GM23338 (cell line): ENCODE measurements at regions not wholly inside any gene's neighbourhood (a gene's known extent, or its start where the extent isn't known, plus 50 kb on each side); places are given as distances from the start of the nearest gene placed in this dataset.

Experiments used
- CREB1 ChIP-seq: fragments of 250-450 bp; sonication (Bioruptor Pico); IDR thresholded peaks from 2 replicates; pipeline ENCODE4 v1.5.0; 2020; ENCODE audit warnings: low read depth, mild to moderate bottlenecking, moderate library complexity
- EZH2 ChIP-seq: fragments of 200-600 bp; sonication (generic); IDR thresholded peaks from one replicate; pipeline ENCODE4 v1.8.0; 2017; ENCODE audit warnings: antibody characterized with exemption, mild to moderate bottlenecking, low read depth; ENCODE audit not compliant: unreplicated experiment
- JUNB ChIP-seq: IDR thresholded peaks from one replicate; pipeline ENCODE4 v1.6.1; 2016; ENCODE audit warnings: antibody characterized with exemption; ENCODE audit not compliant: unreplicated experiment
- NANOG ChIP-seq: IDR thresholded peaks from 2 replicates; pipeline ENCODE4 v1.6.1; 2016; ENCODE audit warnings: antibody characterized with exemption, borderline replicate concordance
- POLR2AphosphoS5 ChIP-seq: IDR thresholded peaks from 2 replicates; pipeline ENCODE4 v1.6.1; 2016; ENCODE audit warnings: antibody characterized with exemption, low read depth
- STAT1 ChIP-seq: IDR thresholded peaks from one replicate; pipeline ENCODE4 v1.6.1; 2016; ENCODE audit warnings: antibody characterized with exemption; ENCODE audit not compliant: unreplicated experiment
- ZNF114 ChIP-seq: fragments of 250-450 bp; sonication (Bioruptor Pico); IDR thresholded peaks from 2 replicates; pipeline ENCODE4 v1.5.0; 2020; ENCODE audit warnings: mild to moderate bottlenecking, moderate library complexity
- ZNF331 ChIP-seq: fragments of 250-450 bp; sonication (Bioruptor Pico); IDR thresholded peaks from 2 replicates; pipeline ENCODE4 v1.5.0; 2020; ENCODE audit warnings: low read depth, mild to moderate bottlenecking, moderate library complexity
- TF ChIP-seq, protein P1 (sequence below): fragments of 250-450 bp; sonication (Bioruptor Pico); IDR thresholded peaks from 2 replicates; pipeline ENCODE4 v1.5.0; 2020; ENCODE audit warnings: mild to moderate bottlenecking, moderate library complexity
- TF ChIP-seq, protein P2 (sequence below): IDR thresholded peaks from one replicate; pipeline ENCODE4 v1.6.1; 2018; ENCODE audit warnings: antibody characterized with exemption; ENCODE audit not compliant: unreplicated experiment
- TF ChIP-seq, protein P3 (sequence below), 2 experiments: fragments of 200-600 bp in 1 of 2; sonication (generic) in 1 of 2; conservative IDR thresholded peaks; 2 replicates each; pipeline versions ENCODE4 v1.5.1 to v1.6.1; 2016 to 2017; ENCODE audit warnings: antibody characterized with exemption in 2 of 2, low read depth in 2 of 2, mild to moderate bottlenecking in 2 of 2, moderate library complexity in 1 of 2
- TF ChIP-seq, protein P4 (sequence below): IDR thresholded peaks from 2 replicates; pipeline ENCODE4 v1.6.1; 2016; ENCODE audit warnings: antibody characterized with exemption

DNA sequence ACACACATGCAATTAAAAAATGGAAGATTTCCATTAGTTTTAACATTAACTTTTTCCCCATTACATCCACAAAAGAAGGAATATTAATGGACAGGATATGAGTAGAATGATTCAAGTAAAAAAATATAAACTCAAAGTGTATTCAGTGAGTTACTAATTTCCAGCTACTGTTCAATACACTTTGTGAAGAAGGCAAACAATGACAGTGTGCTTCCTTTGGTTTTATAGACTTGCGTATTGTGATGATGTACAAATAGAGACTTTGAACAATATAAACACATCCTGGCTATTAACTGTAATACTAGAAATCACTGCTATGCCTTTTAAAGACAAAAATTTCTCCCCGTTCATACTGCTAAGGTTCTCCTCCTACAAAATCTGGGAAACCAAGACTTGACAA is 171.4 kb downstream of the ASB9 start (continued):
- TF ChIP-seq, protein P1, sequence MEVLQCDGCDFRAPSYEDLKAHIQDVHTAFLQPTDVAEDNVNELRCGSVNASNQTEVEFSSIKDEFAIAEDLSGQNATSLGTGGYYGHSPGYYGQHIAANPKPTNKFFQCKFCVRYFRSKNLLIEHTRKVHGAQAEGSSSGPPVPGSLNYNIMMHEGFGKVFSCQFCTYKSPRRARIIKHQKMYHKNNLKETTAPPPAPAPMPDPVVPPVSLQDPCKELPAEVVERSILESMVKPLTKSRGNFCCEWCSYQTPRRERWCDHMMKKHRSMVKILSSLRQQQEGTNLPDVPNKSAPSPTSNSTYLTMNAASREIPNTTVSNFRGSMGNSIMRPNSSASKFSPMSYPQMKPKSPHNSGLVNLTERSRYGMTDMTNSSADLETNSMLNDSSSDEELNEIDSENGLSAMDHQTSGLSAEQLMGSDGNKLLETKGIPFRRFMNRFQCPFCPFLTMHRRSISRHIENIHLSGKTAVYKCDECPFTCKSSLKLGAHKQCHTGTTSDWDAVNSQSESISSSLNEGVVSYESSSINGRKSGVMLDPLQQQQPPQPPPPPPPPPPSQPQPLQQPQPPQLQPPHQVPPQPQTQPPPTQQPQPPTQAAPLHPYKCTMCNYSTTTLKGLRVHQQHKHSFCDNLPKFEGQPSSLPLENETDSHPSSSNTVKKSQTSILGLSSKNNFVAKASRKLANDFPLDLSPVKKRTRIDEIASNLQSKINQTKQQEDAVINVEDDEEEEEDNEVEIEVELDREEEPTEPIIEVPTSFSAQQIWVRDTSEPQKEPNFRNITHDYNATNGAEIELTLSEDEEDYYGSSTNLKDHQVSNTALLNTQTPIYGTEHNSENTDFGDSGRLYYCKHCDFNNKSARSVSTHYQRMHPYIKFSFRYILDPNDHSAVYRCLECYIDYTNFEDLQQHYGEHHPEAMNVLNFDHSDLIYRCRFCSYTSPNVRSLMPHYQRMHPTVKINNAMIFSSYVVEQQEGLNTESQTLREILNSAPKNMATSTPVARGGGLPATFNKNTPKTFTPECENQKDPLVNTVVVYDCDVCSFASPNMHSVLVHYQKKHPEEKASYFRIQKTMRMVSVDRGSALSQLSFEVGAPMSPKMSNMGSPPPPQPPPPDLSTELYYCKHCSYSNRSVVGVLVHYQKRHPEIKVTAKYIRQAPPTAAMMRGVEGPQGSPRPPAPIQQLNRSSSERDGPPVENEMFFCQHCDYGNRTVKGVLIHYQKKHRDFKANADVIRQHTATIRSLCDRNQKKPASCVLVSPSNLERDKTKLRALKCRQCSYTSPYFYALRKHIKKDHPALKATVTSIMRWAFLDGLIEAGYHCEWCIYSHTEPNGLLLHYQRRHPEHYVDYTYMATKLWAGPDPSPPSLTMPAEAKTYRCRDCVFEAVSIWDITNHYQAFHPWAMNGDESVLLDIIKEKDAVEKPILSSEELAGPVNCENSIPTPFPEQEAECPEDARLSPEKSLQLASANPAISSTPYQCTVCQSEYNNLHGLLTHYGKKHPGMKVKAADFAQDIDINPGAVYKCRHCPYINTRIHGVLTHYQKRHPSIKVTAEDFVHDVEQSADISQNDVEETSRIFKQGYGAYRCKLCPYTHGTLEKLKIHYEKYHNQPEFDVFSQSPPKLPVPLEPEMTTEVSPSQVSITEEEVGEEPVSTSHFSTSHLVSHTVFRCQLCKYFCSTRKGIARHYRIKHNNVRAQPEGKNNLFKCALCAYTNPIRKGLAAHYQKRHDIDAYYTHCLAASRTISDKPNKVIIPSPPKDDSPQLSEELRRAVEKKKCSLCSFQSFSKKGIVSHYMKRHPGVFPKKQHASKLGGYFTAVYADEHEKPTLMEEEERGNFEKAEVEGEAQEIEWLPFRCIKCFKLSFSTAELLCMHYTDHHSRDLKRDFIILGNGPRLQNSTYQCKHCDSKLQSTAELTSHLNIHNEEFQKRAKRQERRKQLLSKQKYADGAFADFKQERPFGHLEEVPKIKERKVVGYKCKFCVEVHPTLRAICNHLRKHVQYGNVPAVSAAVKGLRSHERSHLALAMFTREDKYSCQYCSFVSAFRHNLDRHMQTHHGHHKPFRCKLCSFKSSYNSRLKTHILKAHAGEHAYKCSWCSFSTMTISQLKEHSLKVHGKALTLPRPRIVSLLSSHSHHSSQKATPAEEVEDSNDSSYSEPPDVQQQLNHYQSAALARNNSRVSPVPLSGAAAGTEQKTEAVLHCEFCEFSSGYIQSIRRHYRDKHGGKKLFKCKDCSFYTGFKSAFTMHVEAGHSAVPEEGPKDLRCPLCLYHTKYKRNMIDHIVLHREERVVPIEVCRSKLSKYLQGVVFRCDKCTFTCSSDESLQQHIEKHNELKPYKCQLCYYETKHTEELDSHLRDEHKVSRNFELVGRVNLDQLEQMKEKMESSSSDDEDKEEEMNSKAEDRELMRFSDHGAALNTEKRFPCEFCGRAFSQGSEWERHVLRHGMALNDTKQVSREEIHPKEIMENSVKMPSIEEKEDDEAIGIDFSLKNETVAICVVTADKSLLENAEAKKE (CRISPR knock-in tag): no peak
- TF ChIP-seq JUNB: no peak
- TF ChIP-seq STAT1: no peak
- no peak for TF ChIP-seq EZH2
- no peak for TF ChIP-seq CREB1 (CRISPR knock-in tag)
- TF ChIP-seq POLR2AphosphoS5: no peak
- TF ChIP-seq NANOG: no peak
- TF ChIP-seq ZNF114 (CRISPR knock-in tag): no peak
- TF ChIP-seq, protein P2, sequence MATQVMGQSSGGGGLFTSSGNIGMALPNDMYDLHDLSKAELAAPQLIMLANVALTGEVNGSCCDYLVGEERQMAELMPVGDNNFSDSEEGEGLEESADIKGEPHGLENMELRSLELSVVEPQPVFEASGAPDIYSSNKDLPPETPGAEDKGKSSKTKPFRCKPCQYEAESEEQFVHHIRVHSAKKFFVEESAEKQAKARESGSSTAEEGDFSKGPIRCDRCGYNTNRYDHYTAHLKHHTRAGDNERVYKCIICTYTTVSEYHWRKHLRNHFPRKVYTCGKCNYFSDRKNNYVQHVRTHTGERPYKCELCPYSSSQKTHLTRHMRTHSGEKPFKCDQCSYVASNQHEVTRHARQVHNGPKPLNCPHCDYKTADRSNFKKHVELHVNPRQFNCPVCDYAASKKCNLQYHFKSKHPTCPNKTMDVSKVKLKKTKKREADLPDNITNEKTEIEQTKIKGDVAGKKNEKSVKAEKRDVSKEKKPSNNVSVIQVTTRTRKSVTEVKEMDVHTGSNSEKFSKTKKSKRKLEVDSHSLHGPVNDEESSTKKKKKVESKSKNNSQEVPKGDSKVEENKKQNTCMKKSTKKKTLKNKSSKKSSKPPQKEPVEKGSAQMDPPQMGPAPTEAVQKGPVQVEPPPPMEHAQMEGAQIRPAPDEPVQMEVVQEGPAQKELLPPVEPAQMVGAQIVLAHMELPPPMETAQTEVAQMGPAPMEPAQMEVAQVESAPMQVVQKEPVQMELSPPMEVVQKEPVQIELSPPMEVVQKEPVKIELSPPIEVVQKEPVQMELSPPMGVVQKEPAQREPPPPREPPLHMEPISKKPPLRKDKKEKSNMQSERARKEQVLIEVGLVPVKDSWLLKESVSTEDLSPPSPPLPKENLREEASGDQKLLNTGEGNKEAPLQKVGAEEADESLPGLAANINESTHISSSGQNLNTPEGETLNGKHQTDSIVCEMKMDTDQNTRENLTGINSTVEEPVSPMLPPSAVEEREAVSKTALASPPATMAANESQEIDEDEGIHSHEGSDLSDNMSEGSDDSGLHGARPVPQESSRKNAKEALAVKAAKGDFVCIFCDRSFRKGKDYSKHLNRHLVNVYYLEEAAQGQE: no peak
- TF ChIP-seq, protein P3, sequence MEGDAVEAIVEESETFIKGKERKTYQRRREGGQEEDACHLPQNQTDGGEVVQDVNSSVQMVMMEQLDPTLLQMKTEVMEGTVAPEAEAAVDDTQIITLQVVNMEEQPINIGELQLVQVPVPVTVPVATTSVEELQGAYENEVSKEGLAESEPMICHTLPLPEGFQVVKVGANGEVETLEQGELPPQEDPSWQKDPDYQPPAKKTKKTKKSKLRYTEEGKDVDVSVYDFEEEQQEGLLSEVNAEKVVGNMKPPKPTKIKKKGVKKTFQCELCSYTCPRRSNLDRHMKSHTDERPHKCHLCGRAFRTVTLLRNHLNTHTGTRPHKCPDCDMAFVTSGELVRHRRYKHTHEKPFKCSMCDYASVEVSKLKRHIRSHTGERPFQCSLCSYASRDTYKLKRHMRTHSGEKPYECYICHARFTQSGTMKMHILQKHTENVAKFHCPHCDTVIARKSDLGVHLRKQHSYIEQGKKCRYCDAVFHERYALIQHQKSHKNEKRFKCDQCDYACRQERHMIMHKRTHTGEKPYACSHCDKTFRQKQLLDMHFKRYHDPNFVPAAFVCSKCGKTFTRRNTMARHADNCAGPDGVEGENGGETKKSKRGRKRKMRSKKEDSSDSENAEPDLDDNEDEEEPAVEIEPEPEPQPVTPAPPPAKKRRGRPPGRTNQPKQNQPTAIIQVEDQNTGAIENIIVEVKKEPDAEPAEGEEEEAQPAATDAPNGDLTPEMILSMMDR (conservative IDR thresholded peaks at IDR 0.05; ENCODE audit: low read depth in 2 of 2): no peak
- TF ChIP-seq, protein P4, sequence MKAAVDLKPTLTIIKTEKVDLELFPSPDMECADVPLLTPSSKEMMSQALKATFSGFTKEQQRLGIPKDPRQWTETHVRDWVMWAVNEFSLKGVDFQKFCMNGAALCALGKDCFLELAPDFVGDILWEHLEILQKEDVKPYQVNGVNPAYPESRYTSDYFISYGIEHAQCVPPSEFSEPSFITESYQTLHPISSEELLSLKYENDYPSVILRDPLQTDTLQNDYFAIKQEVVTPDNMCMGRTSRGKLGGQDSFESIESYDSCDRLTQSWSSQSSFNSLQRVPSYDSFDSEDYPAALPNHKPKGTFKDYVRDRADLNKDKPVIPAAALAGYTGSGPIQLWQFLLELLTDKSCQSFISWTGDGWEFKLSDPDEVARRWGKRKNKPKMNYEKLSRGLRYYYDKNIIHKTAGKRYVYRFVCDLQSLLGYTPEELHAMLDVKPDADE: no peak
- TF ChIP-seq ZNF331 (CRISPR knock-in tag): no peak
